Activated CD4-positive, CD25-positive, alpha-beta regulatory T cell treated with anti-CD3 and anti-CD28 coated beads, Interleukin-2, amount 50 U/mL, for 72 hours (primary cell): ENCODE measurements at regions not wholly inside any gene's neighbourhood (a gene's known extent, or its start where the extent isn't known, plus 50 kb on each side); places are given as distances from the start of the nearest gene placed in this dataset.
"Not testable (repeated sequence)": the region's sequence is repeated elsewhere in the genome, so short reads cannot be mapped to it uniquely, and the experiment has no call there.

Experiments used
- DNase-seq: peaks from one replicate; pipeline ENCODE4 v3.0.0; 2021

- DNase-seq = no peak
Measured at GRCh38 chr9:87781331-87781730, 55.4 kb downstream of the CTSL start.

GRCh38 chr9:87783180-87783579 is 57.3 kb downstream of the CTSL start:
- no peak for DNase-seq

GRCh38 chr9:87785315-87785970 is 59.5 kb downstream of the CTSL start:
- not testable (repeated sequence) for DNase-seq

GRCh38 chr9:87786423-87786822 is 60.5 kb downstream of the CTSL start:
- DNase-seq = no peak

GRCh38 chr9:87786876-87787275 is 61.0 kb downstream of the CTSL start:
- DNase-seq = no peak

- DNase-seq = no peak
Measured at GRCh38 chr9:87787735-87788134, 61.8 kb downstream of the CTSL start.

- peak; percentile 45 for DNase-seq
Measured at GRCh38 chr9:87792831-87793288, 66.9 kb downstream of the CTSL start.

- no peak for DNase-seq
Measured at GRCh38 chr9:87793292-87793691, 67.4 kb downstream of the CTSL start.

- no peak for DNase-seq
Measured at GRCh38 chr9:87795178-87795577, 69.3 kb downstream of the CTSL start.

- DNase-seq = no peak
Measured at GRCh38 chr9:87796196-87796595, 70.3 kb downstream of the CTSL start.

- DNase-seq = no peak
Measured at GRCh38 chr9:87798261-87798833, 72.4 kb downstream of the CTSL start.

GRCh38 chr9:87799503-87799902 is 73.6 kb downstream of the CTSL start:
- no peak for DNase-seq

- DNase-seq = no peak
Measured at GRCh38 chr9:87800456-87800855, 74.5 kb downstream of the CTSL start.

- no peak for DNase-seq
Measured at GRCh38 chr9:87801013-87801412, 75.1 kb downstream of the CTSL start.

- DNase-seq = no peak
Measured at GRCh38 chr9:87803166-87803565, 77.2 kb downstream of the CTSL start.

- DNase-seq = no peak
Measured at GRCh38 chr9:87803623-87804345, 77.9 kb downstream of the CTSL start.

- no peak for DNase-seq
Measured at GRCh38 chr9:87805259-87805658, 77.4 kb upstream of the SPATA31E1 start.

- DNase-seq = no peak
Measured at GRCh38 chr9:87810008-87810407, 72.7 kb upstream of the SPATA31E1 start.

- no peak for DNase-seq
Measured at GRCh38 chr9:87810679-87811178, 71.9 kb upstream of the SPATA31E1 start.

GRCh38 chr9:87812375-87813118 is 70.1 kb upstream of the SPATA31E1 start:
- no peak for DNase-seq

- no peak for DNase-seq
Measured at GRCh38 chr9:87813119-87813463, 69.6 kb upstream of the SPATA31E1 start.

- DNase-seq = no peak
Measured at GRCh38 chr9:87816036-87816435, 66.6 kb upstream of the SPATA31E1 start.

- no peak for DNase-seq
Measured at GRCh38 chr9:87818308-87818707, 64.4 kb upstream of the SPATA31E1 start.
